ENCODE measurements at regions not wholly inside any gene's neighbourhood (a gene's known extent, or its start where the extent isn't known, plus 50 kb on each side); places are given as distances from the start of the nearest gene placed in this dataset.
"Not testable (repeated sequence)": the region's sequence is repeated elsewhere in the genome, so short reads cannot be mapped to it uniquely, and the experiment has no call there.

DNA sequence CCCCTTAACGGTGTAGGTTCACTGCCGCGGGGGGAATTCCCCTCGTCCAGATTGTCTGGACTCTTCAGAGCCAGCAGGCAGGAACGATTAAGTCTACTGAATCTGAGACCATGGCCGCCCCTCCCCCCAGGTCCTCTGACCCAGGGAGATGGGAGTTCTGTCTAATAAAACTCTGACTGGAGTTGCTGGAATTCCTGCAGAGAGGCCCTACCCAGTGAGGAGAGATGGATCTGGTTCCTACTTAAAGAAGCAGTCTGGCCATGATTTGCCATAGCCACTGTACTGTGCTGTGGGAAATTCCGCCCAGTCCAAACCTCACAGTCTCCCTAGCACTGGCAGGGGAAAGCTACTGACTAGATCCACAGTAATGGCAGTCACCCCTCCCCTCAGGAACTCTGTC, 237.7 kb upstream of the RASA1 start:
- Mint-ChIP-seq H3K4me3 (no peak overlapping the region), H3K36me3 (peaks cover 8% of the 10 kb centered on the region), H3K9me3 (ENCODE audit: low read depth) (peaks cover 3% of the 10 kb centered on the region), H3K4me1 (peaks cover 9% of the 10 kb centered on the region), H3K27me3 (no peaks in the 10 kb centered on the region), H3K27ac (no peak overlapping the region)
- DNase-seq (no peak), ATAC-seq (no peak)
- CTCF ChIA-PET, result no interaction called here

DNA sequence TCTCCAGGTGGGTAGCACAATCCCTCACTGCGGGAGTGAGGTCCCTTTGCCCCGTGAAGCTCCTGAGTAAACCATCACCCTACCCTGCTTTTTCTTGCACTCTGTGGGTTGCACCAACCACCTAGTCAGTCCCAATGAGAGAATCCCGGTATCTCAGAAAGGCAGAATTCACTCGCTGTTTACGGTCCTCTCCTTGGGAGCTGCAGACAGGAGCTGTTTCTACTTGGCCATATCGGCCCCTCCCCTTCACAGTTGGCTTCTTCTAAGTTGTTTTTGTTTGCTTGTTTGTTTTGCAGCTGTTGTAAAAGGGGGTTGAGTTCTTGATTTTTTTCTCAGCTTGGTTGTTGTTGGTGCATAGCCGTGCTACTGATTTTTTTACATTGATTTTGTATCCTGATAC, 237.0 kb upstream of the RASA1 start:
- Mint-ChIP-seq H3K27ac (no peak overlapping the region), H3K4me1 (peaks cover 9% of the 10 kb centered on the region), H3K36me3 (peaks cover 8% of the 10 kb centered on the region), H3K4me3 (no peak overlapping the region), H3K9me3 (ENCODE audit: low read depth) (peaks cover 3% of the 10 kb centered on the region), H3K27me3 (no peaks in the 10 kb centered on the region)
- CTCF ChIA-PET, result interaction anchor here (1.1 to 1.7 kb wide), 2 partner anchors 12 to 369 kb away, joined by 3 read pairs; no protein-coding TSS in a partner anchor
- ATAC-seq, result no peak
- DNase-seq, result no peak

- Mint-ChIP-seq H3K27me3 (no peaks in the 10 kb centered on the region), H3K36me3 (peaks cover 11% of the 10 kb centered on the region), H3K4me3 (no peak overlapping the region), H3K27ac (no peak overlapping the region), H3K9me3 (ENCODE audit: low read depth) (peaks cover 5% of the 10 kb centered on the region), H3K4me1 (peaks cover 2% of the 10 kb centered on the region)
- CTCF ChIA-PET, result interaction anchor here (1.4 kb wide), 1 partner anchor 8 kb away, joined by 4 read pairs; no protein-coding TSS in a partner anchor
- DNase-seq, result no peak
- ATAC-seq, result no peak
Measured at GRCh38 chr5:87034557-87034956, 233.1 kb upstream of the RASA1 start.

DNA sequence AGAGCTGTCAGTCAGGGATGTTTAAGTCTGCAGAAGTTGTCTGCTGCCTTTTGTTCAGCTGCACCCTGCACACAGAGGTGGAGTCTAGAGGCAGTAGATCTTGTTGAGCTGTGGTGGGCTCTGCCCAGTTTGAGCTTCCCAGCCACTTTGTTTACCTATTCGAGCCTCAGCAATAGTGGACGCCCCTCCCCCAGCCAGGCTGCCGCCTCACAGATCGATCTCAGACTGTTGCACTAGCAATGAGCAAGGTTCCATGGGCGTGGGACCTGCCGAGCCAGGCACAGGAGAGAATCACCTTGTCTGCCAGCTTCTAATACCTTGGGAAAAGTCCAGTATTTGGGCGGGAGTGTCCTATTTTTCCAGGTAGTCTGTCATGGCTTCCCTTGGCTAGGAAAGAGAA, 225.1 kb upstream of the RASA1 start:
- no peak for ATAC-seq
- H3K27ac Mint-ChIP-seq, result no peak overlapping the region
- no peak overlapping the region for H3K4me3 Mint-ChIP-seq
- H3K4me1 Mint-ChIP-seq, result peaks cover 15% of the 10 kb centered on the region
- CTCF ChIA-PET, result interaction anchor here (0.8 kb wide), 1 partner anchor 11 kb away, joined by 3 read pairs; no protein-coding TSS in a partner anchor
- peaks cover 18% of the 10 kb centered on the region for H3K36me3 Mint-ChIP-seq
- no peaks in the 10 kb centered on the region for H3K27me3 Mint-ChIP-seq
- DNase-seq, result no peak
- peaks cover 6% of the 10 kb centered on the region for H3K9me3 Mint-ChIP-seq (ENCODE audit: low read depth)

- peaks cover 12% of the 10 kb centered on the region for H3K9me3 Mint-ChIP-seq (ENCODE audit: low read depth)
- ATAC-seq (no peak), DNase-seq (no peak)
- H3K36me3 Mint-ChIP-seq, result peaks cover 15% of the 10 kb centered on the region
- H3K27me3 Mint-ChIP-seq, result no peaks in the 10 kb centered on the region
- H3K4me3 Mint-ChIP-seq, result no peak overlapping the region
- H3K4me1 Mint-ChIP-seq, result no peaks in the 10 kb centered on the region
- CTCF ChIA-PET, result no interaction called here
- H3K27ac Mint-ChIP-seq, result no peak overlapping the region
Measured at GRCh38 chr5:87048156-87048555, 219.5 kb upstream of the RASA1 start.

DNA sequence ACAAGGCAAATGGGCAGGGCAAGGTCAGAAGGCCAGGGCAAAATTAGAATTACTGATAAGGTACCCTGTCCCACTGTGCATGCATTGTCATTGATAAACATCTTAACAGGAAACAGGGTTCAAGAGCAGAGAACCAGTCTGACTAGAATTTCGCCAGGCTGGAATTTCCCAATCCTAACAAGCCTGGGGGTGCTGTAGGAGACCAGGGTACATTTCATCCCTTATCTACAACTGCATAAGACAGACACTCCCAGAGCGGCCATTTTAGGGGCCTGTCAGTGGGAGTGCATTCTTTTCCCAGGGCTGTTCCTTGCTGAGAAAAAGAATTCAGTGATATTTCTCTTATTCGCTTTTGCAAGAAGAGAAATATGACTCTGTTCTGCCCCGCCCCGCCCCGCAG, 218.7 kb upstream of the RASA1 start:
- ATAC-seq, H3K4me1 Mint-ChIP-seq, H3K27ac Mint-ChIP-seq, CTCF ChIA-PET, DNase-seq, H3K27me3 Mint-ChIP-seq, H3K4me3 Mint-ChIP-seq: not testable (repeated sequence)
- peaks cover 13% of the 10 kb centered on the region for H3K9me3 Mint-ChIP-seq (ENCODE audit: low read depth)
- H3K36me3 Mint-ChIP-seq, result peaks cover 15% of the 10 kb centered on the region

- Mint-ChIP-seq H3K9me3 (ENCODE audit: low read depth) (peaks cover 13% of the 10 kb centered on the region), H3K27ac (no peak overlapping the region), H3K36me3 (peaks cover 15% of the 10 kb centered on the region), H3K4me3 (no peak overlapping the region), H3K4me1 (no peaks in the 10 kb centered on the region), H3K27me3 (no peaks in the 10 kb centered on the region)
- no peak for DNase-seq
- CTCF ChIA-PET, result interaction anchor here (0.7 kb wide), 1 partner anchor 66 kb away, joined by 3 read pairs; no protein-coding TSS in a partner anchor
- ATAC-seq, result no peak
Measured at GRCh38 chr5:87051502-87052113, 216.1 kb upstream of the RASA1 start.

DNA sequence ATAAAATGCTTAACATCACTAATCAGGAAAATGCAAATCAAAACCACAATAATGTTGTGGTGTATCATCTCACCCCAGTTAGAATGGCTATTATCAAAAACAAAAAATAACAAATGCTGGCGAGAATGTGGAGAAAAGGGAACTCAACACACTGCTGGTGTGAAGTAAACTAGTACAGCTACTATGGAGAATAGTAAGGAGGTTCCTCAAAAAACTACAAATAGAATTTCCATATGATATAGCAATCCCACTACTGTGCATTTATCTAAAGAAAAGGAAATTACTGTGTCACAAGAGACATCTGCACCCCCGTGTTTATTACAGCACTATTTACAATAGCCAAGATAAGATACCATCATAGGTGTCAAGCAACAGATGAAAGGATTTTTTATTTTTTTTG, 214.5 kb upstream of the RASA1 start:
- CTCF ChIA-PET, result no interaction called here
- H3K9me3 Mint-ChIP-seq (ENCODE audit: low read depth), result peaks cover 15% of the 10 kb centered on the region

DNA sequence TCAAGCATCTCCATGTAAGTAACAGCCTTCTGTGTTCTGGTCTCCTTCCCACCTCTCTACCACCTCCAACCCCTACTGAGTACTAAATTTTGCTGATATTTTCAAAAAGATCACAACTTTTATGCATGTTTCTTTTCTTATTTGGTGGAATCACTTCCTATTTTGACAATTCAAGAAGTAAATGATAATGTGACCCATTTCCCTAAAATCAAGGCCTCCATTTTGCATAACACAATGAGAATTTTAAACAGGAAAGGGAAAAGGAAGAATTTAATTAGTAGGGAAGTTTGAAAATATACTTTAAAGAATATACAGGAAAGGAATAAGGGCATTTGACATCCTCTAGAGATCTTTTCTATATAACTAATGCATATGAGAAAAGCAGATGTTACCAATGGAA, 212.9 kb upstream of the RASA1 start:
- CTCF ChIA-PET, result no interaction called here
- H3K9me3 Mint-ChIP-seq (ENCODE audit: low read depth), result peaks cover 10% of the 10 kb centered on the region
- DNase-seq (no peak), ATAC-seq (no peak)
- H3K27me3 Mint-ChIP-seq, result no peaks in the 10 kb centered on the region
- no peak overlapping the region for H3K4me3 Mint-ChIP-seq
- no peaks in the 10 kb centered on the region for H3K4me1 Mint-ChIP-seq
- H3K27ac Mint-ChIP-seq, result no peak overlapping the region
- peaks cover 9% of the 10 kb centered on the region for H3K36me3 Mint-ChIP-seq

More for the DNA sequence above, 214.5 kb upstream of the RASA1 start:
- no peaks in the 10 kb centered on the region for H3K27me3 Mint-ChIP-seq
- DNase-seq, result no peak
- H3K4me1 Mint-ChIP-seq, result no peaks in the 10 kb centered on the region
- H3K4me3 Mint-ChIP-seq, result no peak overlapping the region
- no peak overlapping the region for H3K27ac Mint-ChIP-seq
- no peak for ATAC-seq
- peaks cover 15% of the 10 kb centered on the region for H3K36me3 Mint-ChIP-seq

DNA sequence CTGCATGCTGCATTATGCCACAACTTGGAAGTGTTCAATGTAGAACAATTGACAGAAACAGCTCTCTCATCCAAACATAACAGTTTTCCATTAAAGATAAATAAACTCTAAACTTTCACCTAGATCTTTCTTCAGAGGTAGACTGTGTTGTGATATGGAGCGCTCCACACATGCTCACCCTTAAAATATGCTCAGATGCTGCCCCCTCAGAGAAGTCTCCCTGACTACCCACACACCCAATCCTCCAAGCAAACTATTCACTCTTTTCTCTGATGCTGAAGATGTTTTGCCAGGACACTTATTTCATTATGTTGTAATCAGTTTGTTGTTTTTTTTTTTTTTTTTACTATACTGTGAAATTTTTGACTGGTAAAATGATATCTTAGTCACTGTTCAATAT, 206.6 kb upstream of the RASA1 start:
- H3K4me3 Mint-ChIP-seq, result no peak overlapping the region
- H3K27me3 Mint-ChIP-seq, result no peaks in the 10 kb centered on the region
- H3K9me3 Mint-ChIP-seq (ENCODE audit: low read depth), result peaks cover 8% of the 10 kb centered on the region
- H3K27ac Mint-ChIP-seq, result no peak overlapping the region
- no peaks in the 10 kb centered on the region for H3K4me1 Mint-ChIP-seq
- CTCF ChIA-PET, result interaction anchor here (0.9 kb wide), 1 partner anchor 14 kb away, joined by 3 read pairs; no protein-coding TSS in a partner anchor
- ATAC-seq (no peak), DNase-seq (no peak)
- peaks cover 15% of the 10 kb centered on the region for H3K36me3 Mint-ChIP-seq

GRCh38 chr5:87069311-87069710, 198.4 kb upstream of the RASA1 start:
- ATAC-seq (peak; percentile 51), DNase-seq (no peak)
- H3K4me3 Mint-ChIP-seq, result no peak overlapping the region
- peaks cover 7% of the 10 kb centered on the region for H3K36me3 Mint-ChIP-seq
- no peak overlapping the region for H3K27ac Mint-ChIP-seq
- CTCF ChIA-PET, result interaction anchor here (1.3 kb wide), 1 partner anchor 11 kb away, joined by 4 read pairs; no protein-coding TSS in a partner anchor
- peaks cover 21% of the 10 kb centered on the region for H3K4me1 Mint-ChIP-seq
- H3K9me3 Mint-ChIP-seq (ENCODE audit: low read depth), result peaks cover 2% of the 10 kb centered on the region
- H3K27me3 Mint-ChIP-seq, result no peaks in the 10 kb centered on the region

- Mint-ChIP-seq H3K4me1 (peaks cover 29% of the 10 kb centered on the region), H3K27me3 (no peaks in the 10 kb centered on the region), H3K4me3 (no peak overlapping the region), H3K9me3 (ENCODE audit: low read depth) (peaks cover 2% of the 10 kb centered on the region), H3K36me3 (peaks cover 12% of the 10 kb centered on the region), H3K27ac (peak overlapping the region; percentile 51)
- no peak for ATAC-seq
- CTCF ChIA-PET, result interaction anchor here (0.9 to 2.6 kb wide), 3 partner anchors 10 to 330 kb away, joined by 3 to 10 read pairs (median 4); no protein-coding TSS in a partner anchor
- peak; percentile 43 for DNase-seq
Measured at GRCh38 chr5:87069974-87070608, 197.6 kb upstream of the RASA1 start.

DNA sequence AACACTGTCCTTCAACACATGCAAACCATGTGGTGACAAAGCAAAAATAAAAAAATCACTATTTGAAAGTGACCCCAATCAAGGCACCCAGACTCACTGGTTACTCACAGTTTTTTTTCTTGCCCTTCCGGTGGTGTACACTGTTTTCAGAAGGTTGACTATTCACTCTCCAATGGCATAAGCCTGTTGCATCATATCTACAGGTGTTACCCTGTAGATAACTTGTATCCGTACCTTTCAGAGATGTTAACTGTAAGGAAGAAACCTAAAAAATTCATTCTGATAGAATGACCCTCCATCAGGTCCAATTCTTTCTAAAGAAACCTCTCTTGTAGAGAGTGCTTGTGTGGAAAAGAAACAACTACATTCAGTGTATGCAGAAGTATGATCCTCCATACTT, 193.6 kb upstream of the RASA1 start:
- no peak for ATAC-seq
- H3K27me3 Mint-ChIP-seq, result no peaks in the 10 kb centered on the region
- DNase-seq, result no peak
- peak overlapping the region; percentile 93 for H3K27ac Mint-ChIP-seq
- no peak overlapping the region for H3K4me3 Mint-ChIP-seq
- H3K9me3 Mint-ChIP-seq (ENCODE audit: low read depth), result peaks cover 2% of the 10 kb centered on the region
- peaks cover 18% of the 10 kb centered on the region for H3K36me3 Mint-ChIP-seq
- CTCF ChIA-PET, result interaction anchor here (1.3 to 1.7 kb wide), 2 partner anchors 48 to 56 kb away, joined by 3 to 13 read pairs; no protein-coding TSS in a partner anchor
- peaks cover 46% of the 10 kb centered on the region for H3K4me1 Mint-ChIP-seq

Data from activated CD8-positive, alpha-beta memory T cell treated with anti-CD3 and anti-CD28 coated beads, Interleukin-2, amount 10 ng/mL, durations not matched to agents 7 days and 5 days (primary cell).